LNCaP clone FGC (cell line): ENCODE measurements at regions not wholly inside any gene's neighbourhood (a gene's known extent, or its start where the extent isn't known, plus 50 kb on each side); places are given as distances from the start of the nearest gene placed in this dataset.

Experiments used
- DNase-seq: peaks from one replicate; pipeline ENCODE4 v3.0.0-alpha.2; 2011; ENCODE audit warnings: low read depth
- H3K4me3 ChIP-seq: 2 replicates; pipeline ENCODE4 v1.5.1; 2011; ENCODE audit warnings: mild to moderate bottlenecking, low read depth, low read length, control low read depth
- CTCF ChIP-seq: IDR thresholded peaks from 2 replicates; pipeline ENCODE4 v1.5.1; 2012; ENCODE audit warnings: mild to moderate bottlenecking; ENCODE audit not compliant: control insufficient read depth, insufficient read depth; ENCODE audit errors: extremely low read depth

GRCh38 chr2:10989782-10990181 lies 78.0 kb downstream of the KCNF1 start:
- H3K4me3 ChIP-seq, result no peak overlapping the region
- no peak for DNase-seq
- TF ChIP-seq CTCF, result no peak

- no peak for DNase-seq
- no peak overlapping the region for H3K4me3 ChIP-seq
- TF ChIP-seq CTCF, result no peak
These were observed 78.9 kb downstream of the KCNF1 start for GRCh38 chr2:10990561-10991111.

- no peak for DNase-seq
- no peak for TF ChIP-seq CTCF
- no peak overlapping the region for H3K4me3 ChIP-seq
These were observed 80.5 kb downstream of the KCNF1 start for GRCh38 chr2:10992023-10992791.

GRCh38 chr2:10993001-10993481 lies 81.3 kb downstream of the KCNF1 start:
- DNase-seq, result no peak
- no peak for TF ChIP-seq CTCF
- H3K4me3 ChIP-seq, result no peak overlapping the region

GRCh38 chr2:10995366-10995970 lies 83.7 kb downstream of the KCNF1 start:
- DNase-seq, result no peak
- TF ChIP-seq CTCF, result no peak

GRCh38 chr2:11004199-11004598 lies 92.5 kb downstream of the KCNF1 start:
- TF ChIP-seq CTCF, result no peak
- H3K4me3 ChIP-seq, result no peak overlapping the region
- no peak for DNase-seq

More at GRCh38 chr2:10995366-10995970, 83.7 kb downstream of the KCNF1 start:
- H3K4me3 ChIP-seq, result no peak overlapping the region
